ENCODE measurements at regions not wholly inside any gene's neighbourhood (a gene's known extent, or its start where the extent isn't known, plus 50 kb on each side); places are given as distances from the start of the nearest gene placed in this dataset.
A peak's percentile ranks its signal among the peaks of the same experiment; 100 is the strongest.
"Not testable (repeated sequence)": the region's sequence is repeated elsewhere in the genome, so short reads cannot be mapped to it uniquely, and the experiment has no call there.

DNA sequence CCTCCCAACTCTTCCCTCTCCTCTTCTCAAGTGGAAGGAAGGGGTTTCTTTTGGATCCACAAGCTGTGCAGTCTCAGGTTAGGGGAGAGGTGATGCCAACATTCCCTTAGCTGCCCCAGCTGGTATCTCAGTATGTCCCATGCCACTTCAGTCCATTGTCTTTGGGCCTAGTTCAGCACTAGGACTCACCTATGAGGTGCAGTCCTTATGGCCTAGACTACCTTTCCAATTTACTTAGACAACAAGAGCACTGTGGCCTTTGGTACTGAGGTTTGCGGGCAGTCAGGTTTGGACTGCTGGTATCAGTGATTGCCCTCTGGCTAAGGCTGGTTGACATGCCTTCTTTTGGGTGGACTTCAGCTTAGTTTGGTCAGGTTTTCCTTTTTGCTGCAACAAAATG lies 159.9 kb downstream of the POTEH start:
- not testable (repeated sequence) for DNase-seq

- not testable (repeated sequence) for DNase-seq
These were observed 164.0 kb downstream of the POTEH start for GRCh38 chr22:15853716-15854373.

- DNase-seq = peak; percentile 18
These were observed 164.6 kb downstream of the POTEH start for GRCh38 chr22:15854421-15854820.

DNA sequence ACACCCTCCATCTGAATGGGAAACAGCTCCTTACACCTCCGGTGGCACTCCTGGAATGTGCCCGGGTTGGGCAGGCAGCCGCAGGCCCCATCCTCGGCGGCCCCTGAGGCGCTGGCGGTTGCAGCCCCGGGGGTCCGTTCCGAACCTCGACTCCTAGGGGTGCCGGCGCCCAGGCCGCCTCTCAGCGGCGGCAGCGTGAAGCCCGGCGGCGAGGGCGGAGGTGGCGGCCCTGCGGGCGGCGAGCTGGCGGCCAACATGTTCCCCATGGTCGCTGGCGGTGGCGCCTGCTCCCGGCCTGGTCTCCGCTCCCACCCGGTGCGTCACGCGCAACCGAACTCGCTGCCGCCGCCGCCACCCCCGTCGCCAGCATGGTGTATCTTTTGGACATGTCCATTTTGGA lies 165.2 kb downstream of the POTEH start:
- not testable (repeated sequence) for DNase-seq

- DNase-seq = not testable (repeated sequence)
These were observed 191.1 kb downstream of the POTEH start for GRCh38 chr22:15880926-15881325.

GRCh38 chr22:15904326-15904725 lies 214.5 kb downstream of the POTEH start:
- not testable (repeated sequence) for DNase-seq

DNA sequence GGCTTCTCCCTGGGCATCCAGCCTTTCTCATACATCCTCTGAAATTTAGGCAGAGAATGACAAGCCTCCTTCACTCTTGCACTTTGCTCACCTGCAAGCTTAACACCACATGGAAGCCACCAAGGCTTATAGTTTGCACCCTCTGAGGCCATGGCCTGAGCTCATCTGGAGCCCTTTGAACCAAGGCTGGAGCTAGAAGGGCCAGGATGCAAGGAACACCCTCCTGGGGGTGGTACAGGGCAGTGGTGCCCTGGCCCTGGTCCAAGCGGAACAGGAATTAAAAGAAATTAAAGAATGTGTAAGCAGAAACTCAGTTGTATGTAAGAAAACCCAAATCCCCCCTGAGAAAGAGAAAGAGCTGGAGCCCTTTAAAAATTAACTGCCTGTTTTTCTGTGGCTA lies 221.9 kb downstream of the POTEH start:
- DNase-seq = not testable (repeated sequence)

DNA sequence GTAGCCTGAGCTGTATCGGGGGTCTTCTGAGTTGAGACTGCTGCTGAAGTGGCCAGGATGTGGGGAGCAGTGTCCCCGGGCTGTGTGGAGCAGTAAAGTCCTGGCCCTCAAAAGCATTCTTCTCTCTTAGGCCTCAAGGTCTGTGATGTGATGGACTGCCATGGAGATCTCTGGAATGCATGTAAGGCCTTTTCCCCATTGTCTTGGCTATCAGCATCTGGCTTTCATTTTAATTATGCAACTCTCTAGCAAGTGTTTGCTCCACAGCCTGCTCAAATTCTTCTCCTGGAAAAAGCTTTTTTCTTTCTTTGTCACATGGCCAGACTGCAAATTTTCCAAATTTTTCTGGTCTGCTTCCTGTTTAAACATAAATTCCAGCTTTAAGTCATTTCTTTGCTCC lies 229.3 kb downstream of the POTEH start:
- not testable (repeated sequence) for DNase-seq

GRCh38 chr22:15920941-15921340 lies 231.1 kb downstream of the POTEH start:
- not testable (repeated sequence) for DNase-seq

DNA sequence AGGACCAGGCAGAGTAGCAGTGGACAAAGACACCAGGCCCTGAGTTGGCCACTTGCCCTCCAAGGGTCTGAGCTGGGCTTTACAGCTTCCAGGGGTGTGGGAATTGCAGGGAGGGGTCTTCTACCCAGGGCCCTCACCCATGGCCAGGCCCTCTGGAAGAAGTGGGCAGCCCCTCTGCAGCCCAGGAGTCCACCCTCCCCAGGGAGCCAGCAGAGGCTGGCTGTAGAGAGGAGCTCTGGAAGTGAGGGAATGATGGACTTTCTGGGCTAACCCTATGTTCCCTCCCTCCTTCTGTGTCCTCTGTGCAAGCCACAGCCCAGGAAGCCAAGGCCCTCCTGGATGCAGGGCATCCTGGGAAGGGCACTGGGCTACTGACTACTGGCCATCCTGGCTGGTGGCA lies 232.3 kb downstream of the POTEH start:
- DNase-seq = not testable (repeated sequence)

DNA sequence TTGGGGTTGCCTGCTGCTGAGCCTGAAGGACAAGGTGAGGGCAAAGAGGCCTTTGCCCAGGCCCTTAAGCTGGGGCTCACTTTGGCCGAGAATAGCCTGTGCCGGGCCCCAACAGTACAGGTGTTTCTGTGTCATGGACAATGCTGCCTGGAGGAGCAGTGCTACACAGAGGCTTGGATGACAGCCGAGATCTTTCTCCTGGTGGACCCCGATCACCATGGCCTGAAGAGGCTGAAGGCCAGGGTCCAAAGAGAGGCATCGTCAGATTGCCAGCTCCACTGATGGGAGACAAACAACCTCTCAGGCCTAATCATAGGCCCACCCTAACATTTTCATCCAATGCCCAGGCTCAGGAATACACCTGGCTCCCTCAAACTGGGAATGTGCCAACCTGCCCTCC lies 232.8 kb downstream of the POTEH start:
- not testable (repeated sequence) for DNase-seq

- not testable (repeated sequence) for DNase-seq
These were observed 235.0 kb downstream of the POTEH start for GRCh38 chr22:15924820-15925219.

DNA sequence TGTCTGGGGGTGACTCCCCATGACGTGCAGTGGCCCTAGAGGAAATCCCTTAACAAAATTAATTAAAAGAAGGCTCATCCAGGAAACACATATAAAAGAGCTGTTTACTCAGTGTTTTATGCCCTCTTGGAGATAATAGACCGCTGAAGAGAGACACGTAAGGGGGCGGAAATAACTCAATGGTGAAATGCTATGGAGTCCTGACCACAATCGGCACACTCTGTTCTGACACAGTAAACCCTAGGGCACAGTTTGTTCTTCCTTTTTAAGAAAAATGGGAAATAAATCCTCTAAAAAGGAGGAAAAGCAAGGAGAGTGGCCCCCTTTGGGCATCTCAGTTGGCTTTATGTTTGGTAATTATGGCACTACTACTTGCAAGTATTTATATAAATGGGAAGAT lies 237.3 kb downstream of the POTEH start:
- not testable (repeated sequence) for DNase-seq
